ENCODE measurements at regions not wholly inside any gene's neighbourhood (a gene's known extent, or its start where the extent isn't known, plus 50 kb on each side); places are given as distances from the start of the nearest gene placed in this dataset.

DNA sequence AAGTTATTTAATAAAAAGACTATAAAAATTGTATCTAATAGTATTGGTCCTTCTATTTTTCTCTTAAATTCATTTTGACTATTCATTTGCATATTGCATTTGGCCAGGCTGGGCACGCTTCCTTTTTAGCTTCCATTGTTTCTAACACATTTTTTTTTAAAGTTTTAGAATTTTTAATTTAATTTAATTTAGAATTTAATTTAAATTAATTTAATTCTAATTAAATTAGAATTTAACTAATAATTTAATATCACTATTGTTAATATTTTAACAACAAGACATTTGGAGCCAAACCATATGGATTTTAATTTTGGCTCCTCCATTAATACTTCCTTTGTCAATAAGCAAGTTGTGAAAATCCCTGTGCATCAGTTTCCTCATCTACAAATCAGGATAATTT is 856.9 kb upstream of the SEL1L start:
- TF ChIP-seq, protein P1, sequence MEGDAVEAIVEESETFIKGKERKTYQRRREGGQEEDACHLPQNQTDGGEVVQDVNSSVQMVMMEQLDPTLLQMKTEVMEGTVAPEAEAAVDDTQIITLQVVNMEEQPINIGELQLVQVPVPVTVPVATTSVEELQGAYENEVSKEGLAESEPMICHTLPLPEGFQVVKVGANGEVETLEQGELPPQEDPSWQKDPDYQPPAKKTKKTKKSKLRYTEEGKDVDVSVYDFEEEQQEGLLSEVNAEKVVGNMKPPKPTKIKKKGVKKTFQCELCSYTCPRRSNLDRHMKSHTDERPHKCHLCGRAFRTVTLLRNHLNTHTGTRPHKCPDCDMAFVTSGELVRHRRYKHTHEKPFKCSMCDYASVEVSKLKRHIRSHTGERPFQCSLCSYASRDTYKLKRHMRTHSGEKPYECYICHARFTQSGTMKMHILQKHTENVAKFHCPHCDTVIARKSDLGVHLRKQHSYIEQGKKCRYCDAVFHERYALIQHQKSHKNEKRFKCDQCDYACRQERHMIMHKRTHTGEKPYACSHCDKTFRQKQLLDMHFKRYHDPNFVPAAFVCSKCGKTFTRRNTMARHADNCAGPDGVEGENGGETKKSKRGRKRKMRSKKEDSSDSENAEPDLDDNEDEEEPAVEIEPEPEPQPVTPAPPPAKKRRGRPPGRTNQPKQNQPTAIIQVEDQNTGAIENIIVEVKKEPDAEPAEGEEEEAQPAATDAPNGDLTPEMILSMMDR (IDR thresholded peaks at IDR 0.05; ENCODE audit: insufficient read depth, low read depth, low read length, missing control alignments), result no peak
- no peak overlapping the region for H3K4me3 ChIP-seq (ENCODE audit: low read depth, low read length)
- DNase-seq (ENCODE audit: low read depth), result no peak

DNA sequence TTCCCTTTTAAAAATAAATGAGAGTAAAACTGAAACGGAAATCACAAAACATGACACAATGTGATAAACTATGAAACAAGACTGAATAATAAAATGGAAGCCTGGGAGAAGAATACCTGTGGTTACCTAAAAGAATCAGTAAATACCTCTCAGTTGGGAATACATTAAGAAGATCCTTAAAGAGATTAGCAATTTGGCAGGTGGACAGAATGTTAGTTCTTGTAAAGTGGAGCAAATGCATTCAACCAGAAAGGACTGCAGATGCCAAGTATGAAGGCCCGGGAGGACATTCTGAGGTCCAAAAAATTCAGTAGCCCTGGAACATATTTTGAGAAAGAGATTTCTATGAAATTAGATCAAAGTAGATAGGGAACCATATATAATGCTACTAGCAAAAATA is 861.3 kb upstream of the SEL1L start:
- H3K4me3 ChIP-seq (ENCODE audit: low read depth, low read length), result no peak overlapping the region
- TF ChIP-seq, protein P1 (IDR thresholded peaks at IDR 0.05; ENCODE audit: insufficient read depth, low read depth, low read length, missing control alignments), result no peak
- no peak for DNase-seq (ENCODE audit: low read depth)

DNA sequence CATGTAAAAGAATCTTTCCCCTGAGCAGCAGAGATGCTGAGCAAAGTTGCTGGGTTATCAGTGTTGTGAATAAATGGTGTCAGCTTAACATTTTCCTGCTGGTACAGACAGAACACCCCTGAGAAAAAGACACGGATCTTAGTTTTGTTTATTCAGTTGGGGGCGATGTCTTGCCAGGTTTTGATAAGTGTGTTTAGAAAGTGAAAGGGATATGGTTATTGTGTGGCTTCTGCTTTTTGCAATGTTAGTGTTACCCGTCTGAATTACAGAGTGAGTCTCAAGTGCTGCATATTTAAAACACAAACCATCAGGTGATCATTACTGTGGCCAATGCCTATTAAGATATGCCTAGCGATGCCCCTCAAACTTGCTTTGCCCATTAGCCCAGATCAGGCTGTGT is 864.6 kb upstream of the SEL1L start:
- no peak for DNase-seq (ENCODE audit: low read depth)
- TF ChIP-seq, protein P1 (IDR thresholded peaks at IDR 0.05; ENCODE audit: insufficient read depth, low read depth, low read length, missing control alignments), result no peak
- no peak overlapping the region for H3K4me3 ChIP-seq (ENCODE audit: low read depth, low read length)

DNA sequence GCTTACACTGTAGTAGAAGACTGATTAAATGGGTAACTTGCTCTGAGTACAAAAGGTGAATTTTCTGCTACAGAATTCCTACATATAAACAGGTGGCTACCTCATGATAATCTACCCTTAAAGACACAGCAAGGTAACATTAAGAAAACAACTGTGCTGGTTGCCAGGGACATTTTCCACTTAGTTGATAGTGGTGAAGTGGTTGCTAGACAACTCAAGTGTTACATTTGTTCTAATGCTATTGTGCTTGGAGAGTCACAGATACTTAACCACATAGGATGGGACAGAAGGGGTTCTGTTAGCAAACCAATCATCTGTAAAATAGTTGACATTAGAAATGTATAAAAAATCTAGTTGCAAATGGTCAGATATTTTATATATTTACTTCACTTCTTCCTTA is 870.3 kb upstream of the SEL1L start:
- no peak for DNase-seq (ENCODE audit: low read depth)
- TF ChIP-seq, protein P1 (IDR thresholded peaks at IDR 0.05; ENCODE audit: insufficient read depth, low read depth, low read length, missing control alignments), result no peak
- no peak overlapping the region for H3K4me3 ChIP-seq (ENCODE audit: low read depth, low read length)

DNA sequence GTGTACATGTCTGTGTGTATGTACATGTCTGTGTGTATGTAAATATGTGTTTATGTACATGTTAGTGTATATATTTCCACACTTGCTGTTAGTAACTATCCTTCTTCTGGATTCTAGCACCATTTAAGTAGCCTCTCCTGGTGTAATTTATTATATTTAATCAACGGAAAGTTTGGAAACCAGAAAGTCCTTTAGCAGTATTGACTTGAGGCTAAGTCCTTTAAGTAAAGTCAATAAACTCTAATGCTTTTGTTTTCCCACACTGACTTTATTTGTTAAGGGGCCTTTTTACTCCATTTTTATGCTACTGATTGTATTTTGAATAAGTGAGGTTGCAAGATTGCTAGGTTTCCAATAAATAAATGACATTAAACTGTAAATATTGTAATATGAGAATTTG is 876.4 kb upstream of the SEL1L start:
- TF ChIP-seq, protein P1 (IDR thresholded peaks at IDR 0.05; ENCODE audit: insufficient read depth, low read depth, low read length, missing control alignments), result no peak
- DNase-seq (ENCODE audit: low read depth), result no peak
- no peak overlapping the region for H3K4me3 ChIP-seq (ENCODE audit: low read depth, low read length)

DNA sequence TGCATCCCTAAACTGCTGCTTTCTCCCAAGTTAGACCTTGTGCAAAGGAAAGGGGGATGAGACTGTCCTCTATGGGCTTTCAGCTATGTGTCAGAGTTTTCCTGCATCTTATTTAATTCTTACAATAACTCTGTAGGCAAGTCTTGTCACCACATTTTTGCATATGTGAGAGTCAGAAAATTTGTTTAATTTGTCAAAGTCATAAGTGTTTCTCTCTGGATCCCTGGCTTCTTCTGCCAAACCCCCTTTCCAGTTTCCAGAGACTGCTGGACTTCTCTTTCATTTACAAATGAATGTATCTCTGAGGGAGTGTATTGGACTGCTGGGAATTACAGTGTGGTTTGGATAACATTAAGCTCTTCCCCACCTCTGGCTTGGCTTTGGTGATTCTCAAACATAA is 877.6 kb upstream of the SEL1L start:
- no peak overlapping the region for H3K4me3 ChIP-seq (ENCODE audit: low read depth, low read length)
- DNase-seq (ENCODE audit: low read depth), result no peak
- TF ChIP-seq, protein P1 (IDR thresholded peaks at IDR 0.05; ENCODE audit: insufficient read depth, low read depth, low read length, missing control alignments), result no peak

DNA sequence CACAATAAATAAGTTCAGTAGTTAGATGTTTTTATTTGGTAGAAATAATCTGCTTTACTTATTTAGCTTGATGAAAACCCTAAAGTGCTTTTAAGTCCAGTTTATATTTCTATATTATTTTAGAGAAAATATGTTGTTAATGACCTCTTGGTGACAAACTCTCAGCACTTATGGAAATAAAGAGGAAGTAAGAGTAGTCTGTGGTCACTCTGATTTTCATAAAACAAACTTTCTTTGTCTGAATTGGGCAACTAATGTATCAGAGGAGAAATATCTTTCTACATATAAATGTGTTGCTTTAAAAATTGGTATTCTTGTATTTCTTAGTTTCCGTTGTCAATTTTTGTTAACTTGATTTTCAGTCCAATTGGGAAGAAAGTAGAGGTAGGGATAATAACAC is 878.9 kb upstream of the SEL1L start:
- TF ChIP-seq, protein P1 (IDR thresholded peaks at IDR 0.05; ENCODE audit: insufficient read depth, low read depth, low read length, missing control alignments), result no peak
- no peak for DNase-seq (ENCODE audit: low read depth)
- H3K4me3 ChIP-seq (ENCODE audit: low read depth, low read length), result no peak overlapping the region

All from GM12865 (cell line).